Activated naive CD8-positive, alpha-beta T cell treated with anti-CD3 and anti-CD28 coated beads, Interleukin-2, amount 10 ng/mL, durations not matched to agents 7 days and 5 days (primary cell): ENCODE measurements at regions not wholly inside any gene's neighbourhood (a gene's known extent, or its start where the extent isn't known, plus 50 kb on each side); places are given as distances from the start of the nearest gene placed in this dataset.

Experiments used
- ATAC-seq: fragments of 150-1000 bp; cut with Tn5 transposase; one replicate; pipeline ENCODE4 v1.10.0; 2021; ENCODE audit warnings: low read depth, moderate library complexity
- POLR2A ChIA-PET: fragments of 350-600 bp; sonication (Branson Sonifier 250); formaldehyde crosslinking; loops from one replicate; lab custom pipeline; 2021; ENCODE audit warnings: antibody characterized with exemption; lab: Charles Lee
- DNase-seq: peaks from one replicate; pipeline ENCODE4 v3.0.0; 2021
- H3K27ac Mint-ChIP-seq: one replicate; pipeline ENCODE4 v1.8.0; 2022; ENCODE audit warnings: mild to moderate bottlenecking, mixed read lengths
- H3K27me3 Mint-ChIP-seq: one replicate; pipeline ENCODE4 v1.8.0; 2022; ENCODE audit warnings: mild to moderate bottlenecking, moderate library complexity, mixed read lengths
- H3K36me3 Mint-ChIP-seq: one replicate; pipeline ENCODE4 v1.8.0; 2021; ENCODE audit warnings: mild to moderate bottlenecking, mixed read lengths
- H3K4me1 Mint-ChIP-seq: one replicate; pipeline ENCODE4 v1.8.0; 2021; ENCODE audit warnings: mixed read lengths
- H3K4me3 Mint-ChIP-seq: one replicate; pipeline ENCODE4 v1.8.0; 2022; ENCODE audit warnings: mild to moderate bottlenecking, moderate library complexity, mixed read lengths
- H3K9me3 Mint-ChIP-seq: one replicate; pipeline ENCODE4 v1.8.0; 2021; ENCODE audit warnings: mixed read lengths

DNA sequence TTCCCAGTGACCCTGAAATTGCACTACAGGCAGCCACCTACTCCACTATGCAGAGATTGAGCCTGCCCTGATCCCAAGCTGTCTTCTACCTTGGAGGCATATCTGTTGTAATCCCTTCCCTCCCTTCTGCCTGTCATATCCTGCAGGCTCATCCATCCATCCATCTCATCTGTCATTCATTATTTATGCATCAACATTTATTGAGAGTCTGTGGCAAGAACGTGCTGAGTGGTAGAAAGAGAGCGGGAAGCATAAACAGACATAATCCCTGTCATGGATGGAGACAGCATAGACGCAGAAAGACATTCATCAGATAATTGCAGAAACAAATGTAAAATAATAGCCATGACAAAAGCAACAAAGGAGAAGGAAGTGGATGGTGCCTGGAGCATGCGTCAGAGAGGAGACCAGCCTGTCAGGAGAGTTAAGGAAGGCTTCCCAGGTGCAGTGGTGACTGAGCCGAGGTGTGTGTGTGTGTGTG is 89.5 kb upstream of the CALM2 start:
- no peaks in the 10 kb centered on the region for H3K27me3 Mint-ChIP-seq
- ATAC-seq (no peak), DNase-seq (no peak)
- no peak overlapping the region for H3K4me3 Mint-ChIP-seq
- no peaks in the 10 kb centered on the region for H3K36me3 Mint-ChIP-seq
- H3K9me3 Mint-ChIP-seq: no peaks in the 10 kb centered on the region
- H3K4me1 Mint-ChIP-seq: no peaks in the 10 kb centered on the region
- POLR2A ChIA-PET: no interaction called here
- no peak overlapping the region for H3K27ac Mint-ChIP-seq

DNA sequence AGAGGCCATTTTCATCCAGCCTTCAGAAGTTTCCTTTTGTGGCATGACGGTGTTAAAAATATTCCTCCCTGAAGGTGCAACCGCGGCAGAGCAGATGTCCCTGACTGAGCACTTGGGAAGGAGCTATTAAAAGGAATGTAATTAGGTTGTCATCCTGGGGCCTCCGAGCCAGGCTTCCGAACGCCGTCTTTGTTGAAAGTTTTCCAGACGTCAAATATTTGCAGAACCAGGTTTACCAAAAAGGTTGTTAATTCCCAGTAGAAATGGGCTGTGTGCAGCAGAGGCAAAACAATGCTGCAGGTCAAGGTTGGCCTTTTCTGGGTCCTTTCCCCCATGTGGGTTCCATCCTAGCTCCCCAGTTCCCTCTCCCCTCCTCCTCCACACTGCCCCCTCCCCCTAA is 88.8 kb upstream of the CALM2 start:
- Mint-ChIP-seq H3K27ac (no peak overlapping the region), H3K4me3 (no peak overlapping the region), H3K27me3 (no peaks in the 10 kb centered on the region), H3K9me3 (no peaks in the 10 kb centered on the region), H3K4me1 (no peaks in the 10 kb centered on the region), H3K36me3 (no peaks in the 10 kb centered on the region)
- no peak for DNase-seq
- POLR2A ChIA-PET: no interaction called here
- no peak for ATAC-seq

DNA sequence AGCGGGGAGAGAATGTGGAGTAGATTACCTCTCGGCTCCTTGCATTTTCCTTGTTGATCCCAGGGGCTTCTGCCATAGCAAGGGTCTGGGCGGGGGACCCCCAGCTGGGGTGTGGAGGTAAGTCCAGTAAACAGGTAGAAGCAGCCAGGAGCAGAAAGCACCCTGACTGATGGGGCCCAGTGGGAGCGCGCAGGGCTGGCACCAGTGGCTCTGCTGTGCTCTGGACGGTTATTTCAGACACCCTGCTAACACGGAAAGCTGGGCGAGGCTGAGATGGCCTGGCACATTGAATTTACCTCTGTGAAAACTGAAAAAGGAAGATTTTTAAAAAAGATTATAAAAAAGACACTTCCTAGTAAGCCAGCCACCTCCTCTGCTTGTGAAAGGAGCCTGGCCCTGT is 88.4 kb upstream of the CALM2 start:
- H3K27ac Mint-ChIP-seq: no peak overlapping the region
- no peaks in the 10 kb centered on the region for H3K36me3 Mint-ChIP-seq
- DNase-seq (no peak), ATAC-seq (no peak)
- H3K4me3 Mint-ChIP-seq: no peak overlapping the region
- no peaks in the 10 kb centered on the region for H3K4me1 Mint-ChIP-seq
- no peaks in the 10 kb centered on the region for H3K27me3 Mint-ChIP-seq
- POLR2A ChIA-PET: no interaction called here
- H3K9me3 Mint-ChIP-seq: no peaks in the 10 kb centered on the region

DNA sequence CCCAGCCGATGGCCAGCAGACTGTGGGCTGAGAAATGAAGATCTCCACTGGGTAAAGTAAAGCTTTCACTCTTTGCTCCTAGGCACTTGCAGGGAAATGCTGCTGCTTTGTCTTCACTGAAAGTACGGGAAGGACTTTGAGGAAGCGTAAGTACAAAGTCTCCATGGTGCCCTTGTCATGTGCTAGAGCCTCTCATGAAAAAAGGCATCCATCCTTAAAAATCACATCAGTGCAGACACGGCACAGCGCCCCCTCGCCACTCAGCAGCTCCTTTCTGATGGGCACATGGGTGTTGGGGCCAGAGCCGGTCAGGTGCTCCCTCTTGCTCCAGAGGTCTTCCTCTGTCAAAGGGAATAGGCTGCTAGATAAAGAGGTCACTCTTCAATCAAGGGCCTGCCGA is 87.8 kb upstream of the CALM2 start:
- POLR2A ChIA-PET: no interaction called here
- ATAC-seq (no peak), DNase-seq (no peak)
- Mint-ChIP-seq H3K9me3 (no peaks in the 10 kb centered on the region), H3K4me3 (no peak overlapping the region), H3K27me3 (no peaks in the 10 kb centered on the region), H3K4me1 (no peaks in the 10 kb centered on the region), H3K27ac (no peak overlapping the region), H3K36me3 (no peaks in the 10 kb centered on the region)

DNA sequence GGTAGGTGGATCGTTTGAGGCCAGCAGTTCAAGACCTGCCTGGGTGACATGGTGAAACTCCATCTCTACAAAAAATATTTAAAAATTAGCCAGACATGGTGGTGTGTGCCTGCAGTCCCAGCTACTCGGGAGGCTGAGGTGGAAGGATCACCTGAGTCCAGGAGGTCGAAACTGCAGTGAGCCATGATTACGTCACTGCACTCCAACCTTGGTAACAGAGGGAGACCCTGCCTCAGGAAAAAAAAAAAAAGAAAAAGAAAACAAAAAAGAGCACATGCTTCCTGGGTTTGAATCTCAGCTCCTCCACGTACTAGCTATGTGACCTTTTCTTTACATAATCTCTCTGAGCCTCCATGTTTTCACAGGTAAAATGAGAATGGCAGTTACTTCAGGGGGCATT is 86.3 kb upstream of the CALM2 start:
- no peaks in the 10 kb centered on the region for H3K36me3 Mint-ChIP-seq
- ATAC-seq (no peak), DNase-seq (no peak)
- H3K4me3 Mint-ChIP-seq: no peak overlapping the region
- H3K4me1 Mint-ChIP-seq: no peaks in the 10 kb centered on the region
- POLR2A ChIA-PET: no interaction called here
- H3K9me3 Mint-ChIP-seq: no peaks in the 10 kb centered on the region
- H3K27ac Mint-ChIP-seq: no peak overlapping the region
- H3K27me3 Mint-ChIP-seq: no peaks in the 10 kb centered on the region

DNA sequence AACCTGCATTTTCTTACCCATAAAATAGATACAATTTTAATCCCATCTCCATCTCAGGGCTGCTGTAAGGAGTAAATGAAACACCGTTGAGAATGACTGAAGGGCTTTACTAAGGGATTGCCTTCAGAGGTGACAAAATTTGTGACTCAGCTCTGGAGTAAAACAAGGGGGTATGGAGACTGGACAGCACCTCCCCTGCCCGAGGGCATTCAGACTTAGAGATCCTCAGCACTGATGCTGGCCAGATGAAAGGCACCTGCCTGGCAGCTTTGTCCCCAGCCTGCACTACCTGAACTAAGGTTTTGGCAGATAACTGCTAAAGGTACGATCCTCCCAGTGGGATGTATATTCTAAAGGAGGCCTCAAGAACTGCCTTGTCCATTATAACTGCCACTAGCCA is 84.7 kb upstream of the CALM2 start:
- Mint-ChIP-seq H3K36me3 (no peaks in the 10 kb centered on the region), H3K9me3 (no peaks in the 10 kb centered on the region), H3K27ac (no peak overlapping the region), H3K27me3 (no peaks in the 10 kb centered on the region), H3K4me3 (no peak overlapping the region), H3K4me1 (no peaks in the 10 kb centered on the region)
- POLR2A ChIA-PET: no interaction called here
- ATAC-seq: no peak
- no peak for DNase-seq

DNA sequence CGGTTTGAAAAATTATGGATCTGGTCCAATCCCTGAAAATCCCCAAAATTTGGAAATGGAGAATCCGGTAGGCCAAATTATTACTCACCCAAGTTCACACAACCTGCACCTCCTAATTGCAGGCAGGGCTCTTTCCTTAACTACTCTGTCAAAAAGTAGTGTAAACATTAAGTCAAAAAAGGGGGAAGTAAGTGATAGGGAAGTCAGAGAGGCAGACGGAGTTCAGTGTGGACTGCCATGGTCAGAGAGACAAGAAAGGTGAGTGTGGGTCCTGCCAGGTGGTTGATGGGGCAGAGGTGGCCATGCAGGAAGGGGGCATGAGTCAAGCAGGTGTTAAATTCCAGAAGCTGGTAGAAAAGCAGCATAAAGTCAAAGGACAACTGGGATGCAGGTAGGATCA is 83.5 kb upstream of the CALM2 start:
- H3K36me3 Mint-ChIP-seq: no peaks in the 10 kb centered on the region
- ATAC-seq (no peak), DNase-seq (no peak)
- H3K4me1 Mint-ChIP-seq: no peaks in the 10 kb centered on the region
- POLR2A ChIA-PET: no interaction called here
- no peaks in the 10 kb centered on the region for H3K9me3 Mint-ChIP-seq
- no peak overlapping the region for H3K27ac Mint-ChIP-seq
- no peaks in the 10 kb centered on the region for H3K27me3 Mint-ChIP-seq
- H3K4me3 Mint-ChIP-seq: no peak overlapping the region

DNA sequence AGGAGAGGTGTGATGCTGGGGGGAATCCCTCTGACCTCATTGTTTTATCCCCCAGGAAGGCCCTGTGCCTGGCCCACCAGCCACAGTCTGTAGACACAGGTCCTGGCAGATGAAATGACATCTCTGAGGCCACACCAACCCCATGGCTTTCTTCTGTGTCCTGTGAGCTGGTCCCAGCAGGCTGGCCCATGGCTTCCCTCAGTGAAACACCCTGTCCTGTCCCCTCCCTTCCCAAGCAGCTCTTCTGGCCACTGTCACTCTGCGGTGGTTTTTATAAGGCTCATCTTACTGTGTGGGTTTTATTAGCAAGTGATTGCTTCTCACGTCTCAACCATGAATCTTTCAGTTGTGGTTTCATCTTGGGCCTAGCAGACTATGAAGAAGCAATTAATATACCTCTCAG is 81.6 kb upstream of the CALM2 start:
- no peak for ATAC-seq
- no peak overlapping the region for H3K27ac Mint-ChIP-seq
- POLR2A ChIA-PET: no interaction called here

DNA sequence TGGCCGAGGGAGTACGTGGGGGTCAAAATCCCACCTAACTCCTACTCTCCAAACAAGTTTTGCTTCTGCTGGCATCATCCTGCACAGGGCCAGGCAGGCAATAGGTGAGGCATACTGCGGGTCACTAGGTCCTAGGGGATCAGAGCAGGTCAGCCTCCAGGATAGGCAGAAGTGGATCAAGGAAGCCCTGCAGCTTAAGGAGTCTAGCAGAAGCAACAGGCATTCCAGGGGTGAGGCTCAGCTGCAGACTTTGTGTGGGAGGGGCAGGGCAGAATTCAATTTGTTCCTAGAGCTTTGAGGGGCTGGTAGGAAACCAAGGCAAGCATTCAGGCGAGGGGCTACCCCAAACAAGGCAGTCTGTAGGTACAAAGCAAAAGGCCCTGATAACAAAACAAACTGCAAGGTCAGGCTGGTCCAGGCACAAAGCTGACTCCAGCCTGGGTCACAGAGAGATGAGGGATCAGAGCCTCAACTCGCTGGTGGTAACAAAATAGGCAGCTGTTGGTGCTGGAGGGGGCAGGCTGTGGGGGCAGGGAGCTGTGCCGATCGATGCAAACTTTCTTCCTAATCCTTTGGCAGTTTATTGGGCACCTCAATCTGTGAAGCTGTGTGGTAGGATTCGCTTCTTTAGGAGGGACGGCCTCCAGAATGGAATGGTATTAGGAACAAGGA is 80.2 kb upstream of the CALM2 start:
- Mint-ChIP-seq H3K27ac (no peak overlapping the region), H3K36me3 (no peaks in the 10 kb centered on the region), H3K4me1 (no peaks in the 10 kb centered on the region), H3K9me3 (no peaks in the 10 kb centered on the region), H3K27me3 (peaks cover 3% of the 10 kb centered on the region), H3K4me3 (no peak overlapping the region)
- POLR2A ChIA-PET: no interaction called here
- DNase-seq: no peak
- ATAC-seq: no peak

More for the DNA sequence above, 81.6 kb upstream of the CALM2 start:
- no peaks in the 10 kb centered on the region for H3K36me3 Mint-ChIP-seq
- no peaks in the 10 kb centered on the region for H3K9me3 Mint-ChIP-seq
- H3K27me3 Mint-ChIP-seq: peaks cover 3% of the 10 kb centered on the region
- no peak overlapping the region for H3K4me3 Mint-ChIP-seq
- no peaks in the 10 kb centered on the region for H3K4me1 Mint-ChIP-seq
- no peak for DNase-seq

DNA sequence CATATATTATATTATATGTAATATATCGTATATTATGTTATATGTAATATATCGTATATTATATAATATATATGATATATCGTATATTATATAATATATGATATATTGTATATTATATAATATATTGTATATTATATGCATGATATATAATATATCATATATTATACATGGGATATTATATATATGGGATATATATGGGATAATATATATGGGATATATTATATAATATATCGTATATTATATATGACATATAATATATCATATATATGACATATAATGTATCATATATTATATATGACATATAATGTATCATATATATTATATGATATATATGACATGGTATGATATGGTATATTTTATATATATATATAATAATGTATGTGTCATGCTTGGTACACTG is 79.5 kb upstream of the CALM2 start:
- POLR2A ChIA-PET: no interaction called here
- Mint-ChIP-seq H3K27ac (no peak overlapping the region), H3K36me3 (no peaks in the 10 kb centered on the region), H3K27me3 (peaks cover 8% of the 10 kb centered on the region), H3K4me1 (no peaks in the 10 kb centered on the region), H3K9me3 (no peaks in the 10 kb centered on the region), H3K4me3 (no peak overlapping the region)
- ATAC-seq: no peak
- DNase-seq: no peak

DNA sequence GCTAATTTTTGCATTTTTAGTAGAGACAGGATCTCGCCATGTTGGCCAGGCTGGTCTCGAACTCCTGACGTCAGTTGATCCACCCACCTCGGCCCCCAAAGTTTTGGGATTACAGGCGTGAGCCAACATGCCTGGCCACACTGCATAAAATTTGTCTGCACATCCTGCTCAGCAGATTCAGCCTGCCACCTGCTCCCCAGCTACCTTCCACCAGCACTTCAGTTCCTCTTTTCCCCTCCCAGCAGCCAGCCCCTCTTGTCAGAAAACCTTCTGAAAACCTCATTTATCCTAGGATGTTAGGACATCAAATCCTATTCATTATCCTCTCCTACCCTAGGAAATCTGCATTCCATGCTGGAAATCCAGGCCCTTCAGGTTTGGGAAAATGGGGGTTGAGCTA is 78.2 kb upstream of the CALM2 start:
- ATAC-seq: no peak
- no peak for DNase-seq
- H3K36me3 Mint-ChIP-seq: no peaks in the 10 kb centered on the region
- H3K27me3 Mint-ChIP-seq: peaks cover 8% of the 10 kb centered on the region
- POLR2A ChIA-PET: no interaction called here
- no peaks in the 10 kb centered on the region for H3K9me3 Mint-ChIP-seq
- H3K4me1 Mint-ChIP-seq: no peaks in the 10 kb centered on the region
- H3K4me3 Mint-ChIP-seq: no peak overlapping the region
- H3K27ac Mint-ChIP-seq: no peak overlapping the region

DNA sequence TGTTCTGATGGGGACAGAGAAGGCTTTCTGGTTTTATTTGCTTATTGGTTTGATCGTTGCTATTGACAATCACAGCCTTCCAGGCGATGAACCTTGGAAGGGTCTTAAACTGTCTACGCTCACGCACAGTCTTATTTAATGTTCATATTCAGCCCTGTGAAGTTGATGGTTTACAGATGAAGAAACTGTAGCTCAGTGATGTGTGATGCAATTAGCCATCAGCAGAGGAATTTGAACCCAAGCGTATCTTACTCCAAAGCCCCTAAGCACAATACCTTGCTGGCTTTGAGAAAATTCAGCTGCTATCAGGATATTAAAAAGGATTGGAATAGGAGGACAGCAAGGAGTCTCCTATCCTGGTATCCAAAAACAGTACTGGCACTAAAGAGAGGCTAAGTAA is 77.1 kb upstream of the CALM2 start:
- no peaks in the 10 kb centered on the region for H3K9me3 Mint-ChIP-seq
- POLR2A ChIA-PET: no interaction called here
- H3K27ac Mint-ChIP-seq: no peak overlapping the region
- peaks cover 8% of the 10 kb centered on the region for H3K27me3 Mint-ChIP-seq
- H3K4me3 Mint-ChIP-seq: no peak overlapping the region
- H3K4me1 Mint-ChIP-seq: no peaks in the 10 kb centered on the region
- no peak for ATAC-seq
- DNase-seq: no peak
- H3K36me3 Mint-ChIP-seq: no peaks in the 10 kb centered on the region

DNA sequence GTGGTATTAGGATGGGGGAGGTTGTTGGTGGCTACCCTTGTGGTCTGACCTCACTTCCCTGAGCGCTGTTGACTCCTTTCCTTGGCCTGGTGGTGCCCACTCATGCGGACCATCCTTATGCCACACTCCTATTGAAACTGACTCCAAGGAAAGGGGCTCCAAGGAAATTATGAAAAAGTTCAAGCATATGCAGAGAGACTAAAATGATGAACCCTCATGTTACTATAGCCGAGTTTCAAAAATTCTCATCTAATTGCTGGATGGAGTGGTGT is 75.0 kb upstream of the CALM2 start:
- Mint-ChIP-seq H3K36me3 (no peaks in the 10 kb centered on the region), H3K4me3 (no peak overlapping the region), H3K4me1 (no peaks in the 10 kb centered on the region), H3K27ac (no peak overlapping the region), H3K27me3 (peaks cover 9% of the 10 kb centered on the region), H3K9me3 (no peaks in the 10 kb centered on the region)
- DNase-seq (no peak), ATAC-seq (no peak)
- POLR2A ChIA-PET: no interaction called here

DNA sequence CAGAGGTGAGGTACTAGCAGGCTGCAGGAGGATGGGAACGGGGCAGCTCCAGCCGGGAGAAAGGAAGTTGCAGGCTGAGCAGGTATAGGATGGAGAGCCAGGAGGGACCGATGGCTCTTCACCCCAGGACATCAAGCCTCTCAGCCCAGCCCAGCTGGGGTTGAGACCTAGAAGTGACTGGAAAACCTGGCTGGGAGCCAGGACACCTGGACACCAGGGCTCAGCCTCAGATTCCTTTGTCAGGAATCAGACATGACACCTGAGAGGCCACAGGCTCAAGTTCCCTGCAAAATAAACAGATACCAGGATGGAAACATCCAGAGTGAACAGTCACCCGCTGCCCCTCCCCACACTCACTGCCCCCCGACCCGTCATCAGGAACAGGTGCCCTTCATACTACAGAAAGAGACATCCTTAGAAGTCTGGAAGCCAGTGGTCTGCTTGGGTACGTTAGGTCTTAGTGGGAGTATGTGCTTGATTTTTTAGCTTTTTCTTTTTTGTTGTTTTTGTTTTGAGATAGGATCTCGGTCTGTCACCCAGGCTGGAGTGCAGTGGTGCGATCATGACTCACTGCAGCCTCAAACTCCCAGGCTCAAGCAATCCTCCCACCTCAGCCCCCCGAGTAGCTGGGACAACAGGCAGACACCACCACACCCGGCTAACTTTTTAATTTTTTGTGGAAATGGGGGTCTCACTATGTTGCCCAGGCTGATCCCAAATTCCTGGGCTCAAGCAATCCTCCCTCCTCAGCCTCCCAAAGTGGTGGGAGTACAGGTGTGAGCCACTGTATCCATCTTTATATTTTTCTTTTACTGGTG is 74.5 kb upstream of the CALM2 start:
- no peaks in the 10 kb centered on the region for H3K36me3 Mint-ChIP-seq
- H3K27ac Mint-ChIP-seq: no peak overlapping the region
- no peaks in the 10 kb centered on the region for H3K9me3 Mint-ChIP-seq
- no peak for ATAC-seq
- no peak for DNase-seq
- POLR2A ChIA-PET: no interaction called here
- peaks cover 12% of the 10 kb centered on the region for H3K27me3 Mint-ChIP-seq
- no peak overlapping the region for H3K4me3 Mint-ChIP-seq
- no peaks in the 10 kb centered on the region for H3K4me1 Mint-ChIP-seq
